IPS-18c (cell line): ENCODE measurements at regions not wholly inside any gene's neighbourhood (a gene's known extent, or its start where the extent isn't known, plus 50 kb on each side); places are given as distances from the start of the nearest gene placed in this dataset.

Source experiments
- H3K4me3 ChIP-seq: 2 replicates; pipeline ENCODE4 v1.7.0; 2013; ENCODE audit warnings: low read depth, mild to moderate bottlenecking, low read length, moderate library complexity; ENCODE audit not compliant: insufficient read depth
- H3K9me3 ChIP-seq: one replicate; pipeline ENCODE4 v1.6.1; 2013; ENCODE audit warnings: mild to moderate bottlenecking, low read length, moderate library complexity; ENCODE audit not compliant: control insufficient read depth, insufficient read depth

- H3K9me3 ChIP-seq, result no peaks in the 10 kb centered on the region
- H3K4me3 ChIP-seq, result no peak overlapping the region
Observed at GRCh38 chr7:41033500-41033899, 669.4 kb downstream of the INHBA start.

- no peak overlapping the region for H3K4me3 ChIP-seq
- H3K9me3 ChIP-seq, result no peaks in the 10 kb centered on the region
Observed at GRCh38 chr7:41030673-41031072, 672.2 kb downstream of the INHBA start.

- no peak overlapping the region for H3K4me3 ChIP-seq
- no peaks in the 10 kb centered on the region for H3K9me3 ChIP-seq
Observed at GRCh38 chr7:41029072-41029499, 673.8 kb downstream of the INHBA start.

- H3K4me3 ChIP-seq, result no peak overlapping the region
- H3K9me3 ChIP-seq, result no peaks in the 10 kb centered on the region
Observed at GRCh38 chr7:41028580-41028979, 674.3 kb downstream of the INHBA start.

GRCh38 chr7:41027428-41028115 lies 675.3 kb downstream of the INHBA start:
- no peaks in the 10 kb centered on the region for H3K9me3 ChIP-seq
- H3K4me3 ChIP-seq, result no peak overlapping the region

GRCh38 chr7:41024126-41024525 lies 678.8 kb downstream of the INHBA start:
- Histone ChIP-seq H3K4me3 (no peak overlapping the region), H3K9me3 (no peaks in the 10 kb centered on the region)

- Histone ChIP-seq H3K4me3 (no peak overlapping the region), H3K9me3 (peaks cover 2% of the 10 kb centered on the region)
Observed at GRCh38 chr7:41020056-41020455, 682.8 kb downstream of the INHBA start.

GRCh38 chr7:41013117-41013516 lies 689.8 kb downstream of the INHBA start:
- Histone ChIP-seq H3K9me3 (peaks cover 2% of the 10 kb centered on the region), H3K4me3 (no peak overlapping the region)

GRCh38 chr7:41012041-41012440 lies 690.8 kb downstream of the INHBA start:
- H3K4me3 ChIP-seq, result no peak overlapping the region
- no peaks in the 10 kb centered on the region for H3K9me3 ChIP-seq

GRCh38 chr7:41010967-41011366 lies 691.9 kb downstream of the INHBA start:
- no peak overlapping the region for H3K4me3 ChIP-seq
- no peaks in the 10 kb centered on the region for H3K9me3 ChIP-seq

- Histone ChIP-seq H3K4me3 (no peak overlapping the region), H3K9me3 (no peaks in the 10 kb centered on the region)
Observed at GRCh38 chr7:41010418-41010817, 692.5 kb downstream of the INHBA start.

GRCh38 chr7:41007811-41008210 lies 695.1 kb downstream of the INHBA start:
- H3K9me3 ChIP-seq, result no peaks in the 10 kb centered on the region
- H3K4me3 ChIP-seq, result no peak overlapping the region

- Histone ChIP-seq H3K9me3 (no peaks in the 10 kb centered on the region), H3K4me3 (no peak overlapping the region)
Observed at GRCh38 chr7:41007351-41007751, 695.5 kb downstream of the INHBA start.

- H3K9me3 ChIP-seq, result no peaks in the 10 kb centered on the region
Observed at GRCh38 chr7:41006306-41006995, 696.4 kb downstream of the INHBA start.

GRCh38 chr7:41005374-41005901 lies 697.5 kb downstream of the INHBA start:
- Histone ChIP-seq H3K4me3 (no peak overlapping the region), H3K9me3 (no peaks in the 10 kb centered on the region)

More at GRCh38 chr7:41006306-41006995, 696.4 kb downstream of the INHBA start:
- H3K4me3 ChIP-seq, result no peak overlapping the region

GRCh38 chr7:41003977-41004376 lies 698.9 kb downstream of the INHBA start:
- Histone ChIP-seq H3K9me3 (no peaks in the 10 kb centered on the region), H3K4me3 (no peak overlapping the region)

GRCh38 chr7:41003611-41003940 lies 699.3 kb downstream of the INHBA start:
- H3K9me3 ChIP-seq, result no peaks in the 10 kb centered on the region

GRCh38 chr7:41002741-41003610 lies 699.9 kb downstream of the INHBA start:
- H3K4me3 ChIP-seq, result no peak overlapping the region
- H3K9me3 ChIP-seq, result no peaks in the 10 kb centered on the region

More at GRCh38 chr7:41003611-41003940, 699.3 kb downstream of the INHBA start:
- H3K4me3 ChIP-seq, result no peak overlapping the region
